Small intestine (tissue), 7 donors: ENCODE measurements at regions not wholly inside any gene's neighbourhood (a gene's known extent, or its start where the extent isn't known, plus 50 kb on each side); places are given as distances from the start of the nearest gene placed in this dataset.

ENCODE experiments used
- DNase-seq, 2 donors: peaks; one replicate each; pipeline versions ENCODE4 v3.0.0 to v3.0.0-alpha.2; 2013
- FAIRE-seq: peaks from 2 replicates; lab custom pipeline; 2012; peaks lifted over from hg19 to GRCh38; lab: Jason Lieb, UNC
- H3K27ac ChIP-seq, 3 donors: one replicate each; pipeline ENCODE4 v1.5.1; 2013; ENCODE audit warnings: low read length in 2 of 3, mild to moderate bottlenecking in 2 of 3, control low read depth in 1 of 3, inconsistent platforms in 1 of 3, low read depth in 1 of 3, moderate library complexity in 1 of 3
- H3K27me3 ChIP-seq, 3 donors: one replicate each; pipeline ENCODE4 v1.6.1; 2013; ENCODE audit warnings: low read length in 3 of 3, inconsistent platforms in 1 of 3; ENCODE audit not compliant: control insufficient read depth in 3 of 3, insufficient read depth in 3 of 3
- H3K36me3 ChIP-seq, 3 donors: one replicate each; pipeline ENCODE4 v1.6.1; 2013; ENCODE audit warnings: low read length in 3 of 3, inconsistent platforms in 1 of 3, low read depth in 1 of 3, mild to moderate bottlenecking in 1 of 3, moderate library complexity in 1 of 3; ENCODE audit not compliant: control insufficient read depth in 3 of 3, insufficient read depth in 2 of 3
- H3K4me1 ChIP-seq, 3 donors: one replicate each; pipeline ENCODE4 v1.6.1; 2013; ENCODE audit warnings: low read length in 2 of 3, inconsistent platforms in 1 of 3, low read depth in 1 of 3, mild to moderate bottlenecking in 1 of 3, moderate library complexity in 1 of 3; ENCODE audit not compliant: control insufficient read depth in 3 of 3, insufficient read depth in 2 of 3
- H3K4me3 ChIP-seq, 3 donors: one replicate each; pipeline ENCODE4 v1.5.1; 2013; ENCODE audit warnings: low read length in 3 of 3, control low read depth in 1 of 3, inconsistent platforms in 1 of 3, low read depth in 1 of 3, mild to moderate bottlenecking in 1 of 3, moderate library complexity in 1 of 3
- H3K9me3 ChIP-seq, 2 donors: one replicate each; pipeline ENCODE4 v1.6.1; 2013; ENCODE audit warnings: low read depth in 1 of 2, low read length in 1 of 2; ENCODE audit not compliant: control insufficient read depth in 2 of 2, insufficient read depth in 1 of 2
- WGBS, 3 donors: extraction: QIAGEN DNeasy Blood & Tissue Kit; methylation state at CpG; one replicate each; pipeline ENCODE4 v1.1.7; 2013; 5-methylcytosine and 5-hydroxymethylcytosine counted together
- donor health status: healthy with polysubstance abuse.
- donor health status: control.
- donor health status: control.
- donor health status: Bipolar disorder and iron deficiency.
- donor health status: healthy.

DNA sequence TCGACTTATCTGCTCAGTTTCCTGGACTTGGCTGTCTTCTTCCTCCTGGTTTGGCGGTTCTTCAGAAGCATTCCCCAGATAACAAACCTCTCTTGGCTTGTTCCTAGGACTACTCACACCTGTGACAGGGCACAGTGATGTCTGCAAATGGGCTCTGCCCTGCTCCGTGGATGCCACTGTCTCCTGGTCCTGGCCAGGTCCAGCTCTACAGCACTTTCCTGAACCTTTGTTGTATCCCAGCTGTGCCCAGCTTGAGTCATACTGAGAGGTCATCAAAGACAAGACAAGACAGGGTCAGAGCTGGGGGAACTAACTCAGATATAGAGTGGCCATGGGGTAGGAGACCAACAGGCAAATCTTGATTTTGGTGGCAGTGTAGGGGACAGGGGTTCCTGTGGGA lies 102.7 kb upstream of the SLC22A23 start:
- DNase-seq (peak in 1 of 2 donors; percentile 48), FAIRE-seq (no peak)
- no peak overlapping the region for H3K4me3 ChIP-seq
- H3K36me3 ChIP-seq = no peaks in the 10 kb centered on the region
- WGBS, 3 donors = 41 to 62% (median 61%) methylated on average over 3 of the region's 3 CpGs
- H3K27ac ChIP-seq = no peak overlapping the region
- H3K9me3 ChIP-seq = no peaks in the 10 kb centered on the region
- H3K4me1 ChIP-seq = no peaks in the 10 kb centered on the region
- peaks cover 0 to 2% (median 0%) of the 10 kb centered on the region in 3 donors for H3K27me3 ChIP-seq

DNA sequence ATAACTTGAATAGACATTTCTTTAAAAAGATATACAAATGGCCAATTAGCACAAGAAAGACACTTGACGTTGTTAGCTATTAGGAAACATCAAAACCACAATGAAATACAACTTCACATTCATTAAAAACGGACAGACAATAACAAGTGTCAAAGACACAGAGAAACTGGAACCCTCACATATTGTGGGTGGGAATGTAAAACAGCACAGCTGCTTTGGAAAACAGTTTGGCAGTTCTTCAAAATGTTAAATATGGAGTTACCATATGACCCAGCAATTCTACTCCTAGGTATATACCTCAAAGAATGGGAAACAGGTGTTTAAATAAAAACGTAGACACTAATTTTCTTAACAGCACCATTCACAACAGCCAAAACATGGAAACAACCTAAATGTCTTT lies 100.5 kb upstream of the SLC22A23 start:
- Histone ChIP-seq H3K4me1 (no peaks in the 10 kb centered on the region), H3K36me3 (no peaks in the 10 kb centered on the region), H3K4me3 (no peak overlapping the region), H3K27ac (no peak overlapping the region), H3K27me3 (peaks cover 0 to 2% (median 0%) of the 10 kb centered on the region in 3 donors), H3K9me3 (no peaks in the 10 kb centered on the region)
- no peak for FAIRE-seq
- WGBS, 3 donors = 69 to 78% (median 77%) methylated on average over 3 of the region's 3 CpGs
- no peak for DNase-seq

DNA sequence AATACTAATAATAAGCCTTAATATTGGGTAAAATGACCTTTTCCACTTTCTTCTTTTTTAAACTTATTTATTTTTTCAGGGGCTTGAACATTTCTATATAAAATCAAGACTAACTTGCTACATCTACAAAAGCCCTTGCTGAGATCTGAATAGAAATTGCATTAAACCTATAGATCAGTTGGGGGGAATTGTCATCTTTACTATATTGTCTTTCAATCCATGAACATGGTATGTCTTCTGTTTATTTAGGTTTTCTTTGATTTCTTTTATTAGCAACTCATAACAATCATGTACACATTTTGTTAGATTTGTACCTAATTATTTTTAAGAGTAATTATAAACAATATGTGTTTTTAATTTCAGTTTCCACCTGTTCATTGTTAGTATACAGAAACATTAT lies 96.4 kb upstream of the SLC22A23 start:
- Histone ChIP-seq H3K36me3 (no peaks in the 10 kb centered on the region), H3K9me3 (peaks cover 0 to 13% of the 10 kb centered on the region in 2 donors), H3K27ac (no peak overlapping the region), H3K4me3 (no peak overlapping the region), H3K4me1 (peaks cover 0 to 5% (median 3%) of the 10 kb centered on the region in 3 donors), H3K27me3 (no peaks in the 10 kb centered on the region)
- no peak for FAIRE-seq
- DNase-seq = no peak

DNA sequence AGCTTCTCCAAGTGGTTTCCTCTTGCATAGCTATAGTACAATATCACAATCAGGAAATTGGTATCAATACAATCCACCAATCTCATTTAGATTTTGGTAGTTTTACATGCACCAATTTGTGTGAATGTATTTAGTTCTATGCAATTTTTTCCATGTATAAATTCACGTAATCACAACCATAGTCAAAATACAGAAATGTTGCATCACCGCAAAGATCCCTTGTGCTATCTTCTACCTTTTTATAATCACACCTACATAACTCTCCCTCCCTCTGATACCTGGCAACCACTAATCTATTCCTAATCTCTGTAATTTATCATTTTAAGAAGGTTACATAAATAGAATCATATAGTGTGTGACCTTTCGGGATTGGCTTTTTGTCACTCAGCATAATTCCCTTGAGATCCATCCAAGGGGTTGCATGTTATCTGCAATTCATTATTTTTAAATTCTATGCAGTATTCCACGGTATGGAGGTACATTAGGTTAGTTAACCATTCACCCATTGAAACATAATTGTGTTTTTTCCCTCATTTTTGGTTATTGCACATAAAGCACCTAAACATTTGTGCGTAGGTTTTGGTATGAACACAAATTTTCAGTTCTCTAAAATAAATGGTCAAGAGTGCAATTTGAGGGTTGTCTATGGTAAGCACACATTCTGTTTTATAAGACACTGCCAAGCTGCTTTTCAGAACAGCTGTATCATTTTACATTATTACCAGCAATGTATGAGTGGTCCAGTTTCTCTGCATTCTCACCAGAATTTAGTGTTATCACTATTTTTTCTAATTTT lies 95.1 kb upstream of the SLC22A23 start:
- DNase-seq (no peak), FAIRE-seq (no peak)
- Histone ChIP-seq H3K27me3 (no peaks in the 10 kb centered on the region), H3K27ac (no peak overlapping the region), H3K9me3 (peaks cover 0 to 23% of the 10 kb centered on the region in 2 donors), H3K36me3 (no peaks in the 10 kb centered on the region), H3K4me3 (no peak overlapping the region), H3K4me1 (peaks cover 0 to 8% (median 3%) of the 10 kb centered on the region in 3 donors)
- WGBS, 3 donors = 81 to 84% (median 84%) methylated on average over 5 of the region's 5 CpGs

DNA sequence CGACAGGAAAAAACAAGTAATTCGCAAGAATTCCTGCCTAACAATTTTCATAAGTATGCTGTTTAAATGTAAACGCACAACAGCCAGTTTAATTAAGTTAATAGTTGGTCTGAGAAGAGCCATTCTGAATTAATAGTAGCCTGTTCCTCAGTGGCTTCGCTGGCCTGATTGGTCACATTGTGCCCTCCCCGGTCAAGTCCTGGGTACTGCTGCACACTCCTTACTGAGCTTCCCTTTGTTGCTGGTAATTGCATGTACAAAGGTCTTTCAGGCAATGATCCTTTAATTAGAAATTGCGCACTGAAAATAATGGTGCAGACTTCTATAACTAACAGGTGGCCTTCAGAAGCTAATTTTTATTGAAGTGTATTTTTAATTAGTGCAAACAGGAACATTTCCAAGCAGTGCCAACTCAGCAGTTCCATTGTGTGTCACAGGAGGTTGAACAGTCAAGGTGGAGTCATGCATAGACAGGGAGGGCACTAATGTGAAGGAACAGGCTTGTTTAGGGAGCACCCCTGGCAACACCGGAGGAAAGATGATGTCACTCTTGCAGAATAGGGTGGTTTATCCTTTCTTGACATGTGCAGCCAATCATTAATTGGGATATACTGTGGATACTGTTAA lies 92.6 kb upstream of the SLC22A23 start:
- H3K27ac ChIP-seq = peak overlapping the region in 2 of 3 donors; percentile 63 to 69
- H3K9me3 ChIP-seq = peaks cover 0 to 23% of the 10 kb centered on the region in 2 donors
- H3K4me3 ChIP-seq = no peak overlapping the region
- WGBS, 3 donors = 37 to 71% (median 52%) methylated on average over 7 of the region's 7 CpGs
- H3K4me1 ChIP-seq = peaks cover 3 to 15% (median 10%) of the 10 kb centered on the region in 3 donors
- peak; percentile 28 to 97 for DNase-seq
- FAIRE-seq = peak; percentile 15
- H3K36me3 ChIP-seq = no peaks in the 10 kb centered on the region
- no peaks in the 10 kb centered on the region for H3K27me3 ChIP-seq

DNA sequence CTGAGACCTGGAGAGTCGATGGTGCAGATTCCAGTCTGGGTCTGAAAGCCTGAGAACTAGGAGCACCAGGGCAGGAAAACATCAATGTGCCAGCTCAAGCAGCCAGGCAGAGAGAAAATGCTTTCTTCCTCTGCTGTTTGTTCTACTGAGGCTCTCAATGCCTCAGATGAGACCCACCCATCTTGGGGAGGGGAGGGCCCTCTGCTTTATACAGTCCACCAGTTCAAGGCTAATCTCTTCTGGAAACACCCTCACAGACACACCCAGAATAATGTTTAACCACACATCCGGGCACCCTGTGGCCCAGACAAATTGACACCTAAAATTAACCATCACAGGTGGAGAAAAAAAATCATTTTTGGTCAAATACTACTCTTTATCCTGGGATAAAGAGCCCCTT lies 89.3 kb upstream of the SLC22A23 start:
- Histone ChIP-seq H3K4me1 (peaks cover 4 to 31% (median 16%) of the 10 kb centered on the region in 3 donors), H3K27ac (peak overlapping the region; percentile 51 to 85 (median 80)), H3K27me3 (no peaks in the 10 kb centered on the region), H3K4me3 (no peak overlapping the region), H3K9me3 (peaks cover 0 to 23% of the 10 kb centered on the region in 2 donors), H3K36me3 (no peaks in the 10 kb centered on the region)
- 14 to 59% (median 30%) methylated on average over 2 of the region's 2 CpGs for WGBS, 3 donors
- DNase-seq = peak; percentile 81 to 96
- no peak for FAIRE-seq

DNA sequence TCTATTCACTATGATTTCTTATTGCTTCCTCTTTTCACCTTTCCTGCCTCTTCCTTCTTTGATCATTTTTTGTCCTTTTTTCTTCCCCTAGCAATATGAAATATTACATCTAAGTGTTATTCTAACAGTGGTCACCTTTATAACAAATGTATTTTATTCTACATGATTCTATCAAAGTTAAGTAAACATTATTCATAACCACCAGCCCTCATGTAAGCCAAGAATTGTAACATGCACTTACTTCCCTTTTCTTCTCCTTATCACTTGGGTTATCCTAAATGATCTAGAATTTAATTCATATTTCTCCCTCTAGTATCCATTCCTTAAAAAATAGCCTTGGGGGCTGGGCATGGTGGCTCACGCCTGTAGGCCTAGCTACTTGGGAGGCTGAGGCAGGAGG lies 88.3 kb upstream of the SLC22A23 start:
- Histone ChIP-seq H3K4me3 (no peak overlapping the region), H3K9me3 (peaks cover 0 to 21% of the 10 kb centered on the region in 2 donors), H3K27ac (peak overlapping the region in 1 of 3 donors; percentile 27), H3K27me3 (no peaks in the 10 kb centered on the region), H3K36me3 (no peaks in the 10 kb centered on the region), H3K4me1 (peaks cover 5 to 41% (median 19%) of the 10 kb centered on the region in 3 donors)
- DNase-seq = no peak
- 91 to 93% (median 91%) methylated on average over 1 of the region's 1 CpG for WGBS, 3 donors
- no peak for FAIRE-seq

DNA sequence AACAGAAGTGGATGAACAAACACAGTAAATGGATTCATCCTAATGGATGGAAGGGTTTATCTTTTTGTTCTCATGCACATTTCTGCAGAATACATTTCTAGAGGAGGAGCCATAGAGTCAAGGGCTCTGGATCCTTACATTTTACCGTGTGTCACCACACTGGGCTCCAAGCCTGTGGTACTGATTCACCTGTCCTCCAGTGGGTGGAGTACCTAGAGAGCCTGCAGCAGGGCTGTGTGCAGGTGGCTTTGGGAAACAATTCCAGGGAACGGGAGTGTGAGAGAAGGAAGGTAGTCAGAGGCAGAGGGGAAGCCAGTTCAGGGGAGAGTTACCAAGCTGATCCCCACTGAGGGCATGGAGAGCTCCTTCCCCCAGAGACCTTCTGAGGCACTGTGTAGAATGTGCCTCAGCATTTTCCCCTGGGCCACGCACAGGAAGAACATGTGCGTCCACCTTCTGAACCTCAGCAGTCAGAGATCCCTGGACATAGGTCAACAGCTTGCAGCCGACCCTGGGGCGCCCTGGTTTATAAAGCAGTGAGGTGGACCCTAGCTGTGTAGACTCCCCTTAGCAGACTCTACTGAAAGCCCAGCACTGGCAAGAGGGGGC lies 85.3 kb upstream of the SLC22A23 start:
- DNase-seq (peak in 1 of 2 donors; percentile 63), FAIRE-seq (no peak)
- Histone ChIP-seq H3K27me3 (no peaks in the 10 kb centered on the region), H3K9me3 (no peaks in the 10 kb centered on the region), H3K27ac (peak overlapping the region in 1 of 3 donors; percentile 70), H3K4me3 (no peak overlapping the region), H3K4me1 (peaks cover 2 to 69% (median 11%) of the 10 kb centered on the region in 3 donors), H3K36me3 (no peaks in the 10 kb centered on the region)
- 49 to 74% (median 52%) methylated on average over 6 of the region's 6 CpGs for WGBS, 3 donors
